Fibroblast of the aortic adventitia (primary cell): ENCODE measurements at regions not wholly inside any gene's neighbourhood (a gene's known extent, or its start where the extent isn't known, plus 50 kb on each side); places are given as distances from the start of the nearest gene placed in this dataset.

Source experiments
- DNase-seq: peaks from one replicate; pipeline ENCODE4 v3.0.0-alpha.2; 2010; ENCODE audit warnings: low read depth
- H3K4me3 ChIP-seq: 2 replicates; pipeline ENCODE4 v1.5.1; 2011; ENCODE audit warnings: low read depth, mild to moderate bottlenecking, control low read depth, low read length, moderate library complexity
- TF ChIP-seq, protein P1 (sequence below): IDR thresholded peaks from 2 replicates; pipeline ENCODE4 v1.5.1; 2011; ENCODE audit warnings: mild to moderate bottlenecking, low read length, control low read depth, inconsistent platforms; ENCODE audit not compliant: insufficient read depth

DNA sequence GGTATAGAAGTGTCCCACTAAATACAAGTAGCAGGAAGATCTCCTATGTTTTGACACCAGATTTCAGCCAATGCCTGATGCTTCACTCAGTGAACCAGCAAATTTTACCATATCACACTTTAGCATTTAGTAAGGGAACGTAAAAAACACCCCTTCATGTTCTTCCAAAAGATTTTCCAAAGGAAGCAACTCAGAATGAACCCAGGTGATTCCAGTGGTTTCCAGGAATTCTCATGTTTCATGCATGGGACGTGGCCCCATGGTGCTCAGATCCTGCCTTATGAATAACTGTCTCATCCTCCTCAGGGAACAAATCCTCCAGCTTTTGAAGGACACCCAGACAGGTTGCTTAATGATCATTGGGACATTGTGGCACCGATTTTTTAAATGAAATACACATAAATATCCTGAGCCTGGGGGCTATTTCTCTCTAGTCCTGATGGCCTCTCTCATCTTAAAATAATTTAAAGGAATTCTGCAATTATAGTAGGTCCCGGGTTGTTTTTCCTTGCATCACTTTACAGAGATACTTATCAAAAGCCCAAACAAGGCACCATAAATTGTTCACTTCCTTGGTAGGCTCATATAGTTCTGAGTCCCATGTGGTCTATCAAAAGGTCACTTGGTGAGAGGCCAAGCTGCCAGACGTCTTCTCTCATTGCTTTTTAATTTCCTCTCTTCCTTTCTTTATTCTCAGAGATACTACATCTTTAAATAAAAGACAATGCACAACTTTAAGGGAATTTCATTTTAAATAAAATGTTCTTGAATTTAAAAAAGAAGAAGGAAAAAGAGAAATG lies 261.0 kb downstream of the ZNF516 start:
- no peak overlapping the region for H3K4me3 ChIP-seq
- no peak for DNase-seq
- TF ChIP-seq, protein P1, sequence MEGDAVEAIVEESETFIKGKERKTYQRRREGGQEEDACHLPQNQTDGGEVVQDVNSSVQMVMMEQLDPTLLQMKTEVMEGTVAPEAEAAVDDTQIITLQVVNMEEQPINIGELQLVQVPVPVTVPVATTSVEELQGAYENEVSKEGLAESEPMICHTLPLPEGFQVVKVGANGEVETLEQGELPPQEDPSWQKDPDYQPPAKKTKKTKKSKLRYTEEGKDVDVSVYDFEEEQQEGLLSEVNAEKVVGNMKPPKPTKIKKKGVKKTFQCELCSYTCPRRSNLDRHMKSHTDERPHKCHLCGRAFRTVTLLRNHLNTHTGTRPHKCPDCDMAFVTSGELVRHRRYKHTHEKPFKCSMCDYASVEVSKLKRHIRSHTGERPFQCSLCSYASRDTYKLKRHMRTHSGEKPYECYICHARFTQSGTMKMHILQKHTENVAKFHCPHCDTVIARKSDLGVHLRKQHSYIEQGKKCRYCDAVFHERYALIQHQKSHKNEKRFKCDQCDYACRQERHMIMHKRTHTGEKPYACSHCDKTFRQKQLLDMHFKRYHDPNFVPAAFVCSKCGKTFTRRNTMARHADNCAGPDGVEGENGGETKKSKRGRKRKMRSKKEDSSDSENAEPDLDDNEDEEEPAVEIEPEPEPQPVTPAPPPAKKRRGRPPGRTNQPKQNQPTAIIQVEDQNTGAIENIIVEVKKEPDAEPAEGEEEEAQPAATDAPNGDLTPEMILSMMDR, result no peak

DNA sequence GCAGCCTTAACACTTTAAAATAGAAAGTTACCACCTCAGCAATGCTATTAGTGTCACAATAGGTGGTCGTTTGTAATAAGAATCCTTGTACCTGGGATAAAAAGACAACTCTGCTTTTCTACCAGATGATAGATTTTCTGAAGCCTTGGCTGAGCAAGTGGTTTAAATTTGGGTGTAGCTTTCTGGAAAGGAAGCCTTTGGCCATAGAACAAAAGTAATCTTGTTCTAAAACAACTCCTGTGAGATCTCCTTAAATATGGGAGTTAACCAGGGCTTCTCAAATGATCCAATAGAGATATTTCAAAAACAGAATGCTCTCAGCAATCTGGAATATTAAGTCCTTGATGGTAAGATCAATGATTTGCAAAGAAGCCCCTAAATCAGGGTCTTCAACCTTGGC lies 261.6 kb downstream of the ZNF516 start:
- DNase-seq, result no peak
- no peak overlapping the region for H3K4me3 ChIP-seq
- TF ChIP-seq, protein P1, result no peak

DNA sequence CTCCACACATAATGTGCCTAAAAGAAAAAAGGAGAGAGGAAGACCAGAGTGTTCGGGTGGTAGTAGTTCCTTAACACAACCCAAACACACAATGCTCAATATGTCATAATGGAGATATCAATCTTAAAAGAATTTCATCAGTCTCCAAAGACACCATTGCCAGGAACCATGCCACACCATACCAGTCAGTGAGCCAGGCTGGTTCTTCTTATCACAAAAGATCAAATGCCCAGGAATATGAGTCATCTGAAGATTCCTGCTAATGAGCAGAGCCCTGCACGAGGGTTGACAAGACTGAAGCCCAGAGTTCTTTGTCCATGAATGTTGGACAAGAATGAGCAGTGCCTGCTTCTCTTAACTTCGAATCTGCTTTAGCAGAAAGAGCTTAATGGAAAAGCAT lies 262.3 kb downstream of the ZNF516 start:
- DNase-seq, result peak; percentile 11
- H3K4me3 ChIP-seq, result no peak overlapping the region
- TF ChIP-seq, protein P1, result no peak

DNA sequence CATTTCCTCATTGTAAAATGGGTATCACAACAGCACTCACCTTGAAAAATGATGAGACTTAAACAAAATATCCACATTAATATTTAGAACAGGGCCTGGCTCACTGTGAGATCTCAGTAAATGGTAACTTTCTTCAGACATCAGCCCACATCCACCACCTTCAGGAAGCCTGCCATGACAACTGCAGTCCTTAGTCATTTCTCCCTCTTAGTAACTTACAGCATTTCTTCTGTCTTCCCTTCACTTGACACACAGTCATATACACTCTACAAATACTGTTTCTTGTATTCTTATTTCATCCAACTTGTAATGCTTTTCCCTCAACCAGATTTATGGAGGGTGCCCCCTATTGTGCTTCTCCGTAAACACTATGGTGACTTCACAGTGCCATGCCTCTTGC lies 263.0 kb downstream of the ZNF516 start:
- no peak overlapping the region for H3K4me3 ChIP-seq
- no peak for DNase-seq
- TF ChIP-seq, protein P1, result no peak

DNA sequence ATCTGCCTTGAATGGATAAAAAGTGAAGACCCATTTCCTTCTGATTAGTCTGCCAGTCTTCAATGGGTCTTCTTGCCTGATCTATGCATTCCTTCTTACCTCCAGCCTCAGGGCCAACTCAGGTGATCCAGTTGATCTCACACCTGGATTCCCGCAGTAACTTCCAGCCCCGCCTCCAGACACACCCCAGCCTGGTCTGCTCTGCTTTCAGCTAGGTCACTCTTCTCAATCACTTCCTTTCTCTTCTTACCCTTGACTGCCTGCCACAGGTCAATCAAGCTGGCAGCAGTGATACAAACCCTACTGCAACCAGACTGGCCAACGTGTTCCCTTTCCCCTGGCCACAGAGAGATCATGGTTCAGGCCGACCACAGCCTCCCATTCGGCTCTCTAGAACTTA lies 263.6 kb downstream of the ZNF516 start:
- TF ChIP-seq, protein P1, result no peak
- DNase-seq, result no peak
- no peak overlapping the region for H3K4me3 ChIP-seq

DNA sequence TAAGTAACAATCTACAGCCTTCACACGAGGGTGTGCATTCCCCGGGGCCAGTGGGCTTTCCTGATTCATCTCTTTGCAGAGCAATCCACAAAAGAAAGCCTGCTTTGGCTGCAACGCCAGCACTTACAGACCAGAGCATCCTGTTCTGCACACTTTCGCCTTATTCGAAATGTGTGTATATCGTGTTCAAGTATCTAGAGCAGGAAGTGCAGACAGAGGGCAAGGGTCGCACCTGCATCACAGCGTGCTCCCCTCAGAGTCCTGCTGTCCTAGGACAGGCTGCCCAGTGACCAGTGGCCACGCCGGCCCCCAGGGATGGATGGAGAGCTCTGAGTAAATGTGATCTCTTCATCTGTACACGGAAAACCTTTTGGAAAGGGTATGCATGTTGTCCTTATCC lies 264.3 kb downstream of the ZNF516 start:
- H3K4me3 ChIP-seq, result no peak overlapping the region

More for the DNA sequence above, 264.3 kb downstream of the ZNF516 start:
- TF ChIP-seq, protein P1, result no peak
- DNase-seq, result no peak
